Lower lobe of right lung (tissue), 2 donors: ENCODE measurements at regions not wholly inside any gene's neighbourhood (a gene's known extent, or its start where the extent isn't known, plus 50 kb on each side); places are given as distances from the start of the nearest gene placed in this dataset.

Experiments used
- ATAC-seq, 2 donors: fragments of 200-7000 bp; cut with Tn5 transposase; one replicate each; pipeline ENCODE4 v1.9.1; 2020 to 2022; ENCODE audit warnings: mild to moderate bottlenecking in 2 of 2, moderate library complexity in 2 of 2
- DNase-seq: peaks from one replicate; pipeline ENCODE4 v3.0.0-alpha.2; 2020
- H3K27ac ChIP-seq: fragments of 200-600 bp; one replicate; pipeline ENCODE4 v1.8.0; 2022
- H3K27me3 ChIP-seq: fragments of 200-600 bp; one replicate; pipeline ENCODE4 v1.8.0; 2022; ENCODE audit warnings: low read depth
- H3K36me3 ChIP-seq: fragments of 200-600 bp; one replicate; pipeline ENCODE4 v1.8.0; 2022; ENCODE audit warnings: mild to moderate bottlenecking
- H3K4me1 ChIP-seq: fragments of 200-600 bp; one replicate; pipeline ENCODE4 v1.8.0; 2022
- H3K4me3 ChIP-seq: fragments of 200-600 bp; one replicate; pipeline ENCODE4 v1.8.0; 2022; ENCODE audit warnings: mild to moderate bottlenecking
- H3K9me3 ChIP-seq: fragments of 200-600 bp; one replicate; pipeline ENCODE4 v1.8.0; 2022
- intact Hi-C: fragments of 100-400 bp; cut with DNase I; formaldehyde crosslinking; loops from one replicate; pipeline ENCODE4 v1.11.0; 2022
- TF ChIP-seq, protein P1 (sequence below): fragments of 200-600 bp; IDR thresholded peaks from one replicate; pipeline ENCODE4 v1.8.0; 2022; ENCODE audit warnings: antibody characterized with exemption, mild to moderate bottlenecking
- donor health status: DM: no; HTN: yes; CAD: no; lungs with severe emphysema.

DNA sequence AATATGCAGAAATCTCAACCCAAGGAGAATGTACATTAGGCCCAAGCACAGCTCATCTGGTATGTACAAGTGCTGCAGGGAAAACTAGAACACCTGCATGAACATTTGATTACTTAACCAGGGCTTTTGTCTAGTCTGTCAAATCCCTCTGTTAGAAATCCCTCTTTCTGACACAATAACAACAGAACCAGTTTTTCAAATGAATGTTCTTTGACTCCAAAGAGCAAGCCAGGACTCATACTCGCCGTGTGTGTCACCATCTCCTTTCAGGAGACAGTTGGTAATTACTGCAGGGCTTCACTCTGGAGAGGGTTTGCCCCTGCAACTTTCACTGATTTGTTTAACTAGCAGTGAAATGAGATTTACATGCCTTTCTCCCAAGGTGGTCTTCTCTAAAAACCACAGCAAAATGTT is 143.0 kb upstream of the FAM241A start:
- H3K36me3 ChIP-seq: no peaks in the 10 kb centered on the region
- no peaks in the 10 kb centered on the region for H3K27me3 ChIP-seq
- H3K4me3 ChIP-seq: no peak overlapping the region
- ATAC-seq (no peak), DNase-seq (no peak)
- intact Hi-C loops: no loop called here
- no peak overlapping the region for H3K27ac ChIP-seq
- H3K4me1 ChIP-seq: no peaks in the 10 kb centered on the region
- no peaks in the 10 kb centered on the region for H3K9me3 ChIP-seq
- TF ChIP-seq, protein P1, sequence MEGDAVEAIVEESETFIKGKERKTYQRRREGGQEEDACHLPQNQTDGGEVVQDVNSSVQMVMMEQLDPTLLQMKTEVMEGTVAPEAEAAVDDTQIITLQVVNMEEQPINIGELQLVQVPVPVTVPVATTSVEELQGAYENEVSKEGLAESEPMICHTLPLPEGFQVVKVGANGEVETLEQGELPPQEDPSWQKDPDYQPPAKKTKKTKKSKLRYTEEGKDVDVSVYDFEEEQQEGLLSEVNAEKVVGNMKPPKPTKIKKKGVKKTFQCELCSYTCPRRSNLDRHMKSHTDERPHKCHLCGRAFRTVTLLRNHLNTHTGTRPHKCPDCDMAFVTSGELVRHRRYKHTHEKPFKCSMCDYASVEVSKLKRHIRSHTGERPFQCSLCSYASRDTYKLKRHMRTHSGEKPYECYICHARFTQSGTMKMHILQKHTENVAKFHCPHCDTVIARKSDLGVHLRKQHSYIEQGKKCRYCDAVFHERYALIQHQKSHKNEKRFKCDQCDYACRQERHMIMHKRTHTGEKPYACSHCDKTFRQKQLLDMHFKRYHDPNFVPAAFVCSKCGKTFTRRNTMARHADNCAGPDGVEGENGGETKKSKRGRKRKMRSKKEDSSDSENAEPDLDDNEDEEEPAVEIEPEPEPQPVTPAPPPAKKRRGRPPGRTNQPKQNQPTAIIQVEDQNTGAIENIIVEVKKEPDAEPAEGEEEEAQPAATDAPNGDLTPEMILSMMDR: no peak

GRCh38 chr4:112003231-112003907 is 141.9 kb upstream of the FAM241A start:
- no peak overlapping the region for H3K27ac ChIP-seq
- H3K36me3 ChIP-seq: no peaks in the 10 kb centered on the region
- H3K4me1 ChIP-seq: no peaks in the 10 kb centered on the region
- ATAC-seq (no peak), DNase-seq (no peak)
- intact Hi-C loops: no loop called here
- no peaks in the 10 kb centered on the region for H3K27me3 ChIP-seq
- no peak overlapping the region for H3K4me3 ChIP-seq
- TF ChIP-seq, protein P1: no peak
- no peaks in the 10 kb centered on the region for H3K9me3 ChIP-seq

DNA sequence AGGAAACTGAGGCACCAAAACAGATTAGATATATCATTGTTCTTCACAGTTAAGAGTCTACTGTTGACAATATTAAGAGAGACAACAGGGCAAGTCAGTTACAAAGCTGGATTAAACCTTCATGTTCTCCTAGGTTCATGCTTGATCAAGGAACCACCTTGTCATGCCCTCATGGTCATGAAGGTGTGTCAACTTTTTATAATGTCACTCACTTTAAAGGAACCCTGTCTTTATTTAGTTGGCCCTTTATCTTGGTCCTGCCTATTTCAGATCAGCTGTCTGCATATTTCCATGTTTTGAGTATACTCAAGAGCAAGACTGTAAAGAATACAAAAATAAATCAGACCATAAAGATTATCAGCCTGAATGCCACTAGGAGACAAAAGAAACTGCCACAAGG is 140.2 kb upstream of the FAM241A start:
- Histone ChIP-seq H3K27ac (no peak overlapping the region), H3K4me3 (no peak overlapping the region), H3K9me3 (no peaks in the 10 kb centered on the region), H3K4me1 (no peaks in the 10 kb centered on the region), H3K36me3 (no peaks in the 10 kb centered on the region), H3K27me3 (no peaks in the 10 kb centered on the region)
- no peak for DNase-seq
- ATAC-seq: no peak
- TF ChIP-seq, protein P1: no peak
- intact Hi-C loops: no loop called here

GRCh38 chr4:112007391-112007790 is 137.9 kb upstream of the FAM241A start:
- no peaks in the 10 kb centered on the region for H3K27me3 ChIP-seq
- H3K4me1 ChIP-seq: no peaks in the 10 kb centered on the region
- H3K27ac ChIP-seq: no peak overlapping the region
- no peaks in the 10 kb centered on the region for H3K36me3 ChIP-seq
- no peak for ATAC-seq
- no peaks in the 10 kb centered on the region for H3K9me3 ChIP-seq
- DNase-seq: no peak
- TF ChIP-seq, protein P1: no peak
- intact Hi-C loops: no loop called here
- H3K4me3 ChIP-seq: no peak overlapping the region

- Histone ChIP-seq H3K9me3 (no peaks in the 10 kb centered on the region), H3K36me3 (no peaks in the 10 kb centered on the region), H3K27me3 (no peaks in the 10 kb centered on the region), H3K4me3 (no peak overlapping the region), H3K27ac (no peak overlapping the region), H3K4me1 (no peaks in the 10 kb centered on the region)
- TF ChIP-seq, protein P1: no peak
- intact Hi-C loops: no loop called here
- DNase-seq (no peak), ATAC-seq (no peak)
Observed at GRCh38 chr4:112015960-112016359, 129.3 kb upstream of the FAM241A start.
